ENCODE measurements at regions not wholly inside any gene's neighbourhood (a gene's known extent, or its start where the extent isn't known, plus 50 kb on each side); places are given as distances from the start of the nearest gene placed in this dataset.
"Not testable (repeated sequence)": the region's sequence is repeated elsewhere in the genome, so short reads cannot be mapped to it uniquely, and the experiment has no call there.

DNA sequence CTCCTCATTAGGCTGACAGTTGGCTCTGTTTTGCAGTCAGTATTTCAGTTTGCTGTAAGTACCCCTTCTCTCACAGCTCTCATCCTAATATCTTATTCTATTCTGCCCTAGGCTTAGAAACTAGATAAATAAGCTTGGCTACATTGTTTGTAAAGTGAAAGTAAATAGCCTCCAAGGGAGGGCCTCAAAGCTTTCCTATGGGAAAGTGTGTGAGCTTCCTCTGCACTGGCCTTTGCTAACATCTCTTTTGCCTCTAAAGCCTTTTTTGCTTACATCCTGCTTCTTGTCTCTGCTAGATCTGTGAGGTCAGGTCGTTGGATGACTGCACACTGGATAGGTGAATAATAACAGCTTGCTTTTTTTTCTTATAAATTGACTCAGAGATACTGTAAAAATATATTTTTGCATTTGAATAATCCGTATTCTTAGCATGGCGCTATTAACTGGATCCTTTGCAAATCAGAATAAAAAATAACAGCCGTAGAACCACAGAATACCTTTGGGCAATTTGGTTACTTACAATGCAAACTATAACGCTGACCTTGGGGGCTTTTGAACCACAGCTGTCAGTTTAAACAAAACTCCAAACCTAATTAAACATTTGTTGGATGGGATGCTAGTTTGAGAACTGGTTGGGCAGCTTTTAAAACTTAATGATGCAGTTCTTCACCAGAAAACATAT is 55.1 kb downstream of the TTC6 start:
- no peak for DNase-seq

- no peak for DNase-seq
Observed at GRCh38 chr14:37652042-37652441, 56.6 kb downstream of the TTC6 start.

- no peak for DNase-seq
Observed at GRCh38 chr14:37655418-37655817, 60.0 kb downstream of the TTC6 start.

DNA sequence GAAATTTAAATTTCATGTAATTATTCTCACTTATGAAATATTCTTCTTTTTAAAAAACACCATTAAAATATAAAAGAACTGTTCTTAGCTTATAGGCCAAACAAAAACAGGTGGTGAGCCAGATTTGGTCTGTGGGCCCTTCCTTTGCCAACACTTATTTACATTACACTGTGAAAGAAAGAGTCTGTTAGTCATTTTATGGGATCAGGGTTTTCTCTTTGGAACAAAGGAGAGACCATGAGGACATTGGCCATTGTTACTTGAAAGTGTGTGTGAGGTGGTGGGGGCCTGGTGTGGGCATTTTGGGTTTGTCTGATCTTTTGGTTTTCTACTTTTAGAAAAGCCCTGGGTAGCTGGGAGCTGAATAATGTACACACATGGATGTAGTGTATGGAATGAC is 62.7 kb downstream of the TTC6 start:
- no peak for DNase-seq

DNA sequence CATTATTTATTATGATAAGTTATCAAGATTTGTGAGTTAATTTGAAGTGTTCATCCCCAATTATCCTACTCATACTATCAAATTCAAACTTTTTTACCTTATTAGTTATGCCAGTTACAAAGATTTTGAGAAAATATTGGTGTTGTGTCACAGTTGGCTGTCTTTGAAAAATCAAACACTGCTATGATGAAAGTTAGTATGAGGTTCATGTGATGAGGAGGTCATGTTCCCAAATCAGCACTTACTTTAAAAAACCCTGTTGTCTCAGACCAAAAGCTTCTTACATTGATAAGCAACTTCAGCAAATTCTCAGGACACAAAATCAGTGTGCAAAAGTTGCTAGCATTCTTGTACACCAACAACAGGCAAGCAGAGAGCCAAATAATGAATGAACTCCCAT is 68.1 kb downstream of the TTC6 start:
- DNase-seq, result no peak

- DNase-seq, result no peak
Observed at GRCh38 chr14:37665479-37665878, 70.0 kb downstream of the TTC6 start.

DNA sequence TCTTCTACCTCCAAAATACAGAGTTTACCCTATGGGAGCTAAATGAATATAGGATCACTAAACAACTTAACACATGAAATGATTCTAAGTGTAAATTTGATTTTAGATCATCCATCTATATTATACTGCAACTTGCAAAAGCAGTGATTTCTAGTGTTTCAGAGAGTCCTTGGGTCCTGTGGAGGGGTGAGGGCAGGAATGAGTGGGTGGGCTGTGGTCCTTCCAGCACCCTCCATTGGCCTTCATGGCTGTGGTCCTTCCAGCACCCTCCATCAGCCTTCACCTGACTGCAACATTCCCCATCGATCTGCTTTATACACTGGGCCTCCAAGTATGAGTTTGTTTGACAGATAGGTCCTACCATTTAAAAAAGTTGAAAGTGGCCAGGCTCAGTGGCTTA is 70.5 kb downstream of the TTC6 start:
- DNase-seq, result no peak

DNA sequence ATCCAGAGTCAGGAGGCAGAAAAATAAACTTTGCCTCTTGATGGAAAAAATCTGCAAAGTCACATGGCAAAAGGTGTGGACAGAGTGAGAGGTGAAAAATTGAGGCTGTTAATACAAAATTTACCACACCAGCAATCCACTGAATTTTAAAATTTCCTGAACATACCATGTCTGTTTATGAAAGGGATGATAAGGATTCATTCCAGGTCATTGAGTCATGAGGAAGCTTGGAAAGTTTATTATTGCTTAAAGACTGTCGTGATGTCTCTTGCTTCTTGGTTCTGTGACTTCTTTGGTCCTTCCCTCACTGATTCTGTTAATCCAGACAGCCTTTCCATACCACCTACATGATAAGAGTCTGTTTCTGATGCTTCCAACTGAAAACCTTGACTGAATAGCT is 73.2 kb downstream of the TTC6 start:
- no peak for DNase-seq

DNA sequence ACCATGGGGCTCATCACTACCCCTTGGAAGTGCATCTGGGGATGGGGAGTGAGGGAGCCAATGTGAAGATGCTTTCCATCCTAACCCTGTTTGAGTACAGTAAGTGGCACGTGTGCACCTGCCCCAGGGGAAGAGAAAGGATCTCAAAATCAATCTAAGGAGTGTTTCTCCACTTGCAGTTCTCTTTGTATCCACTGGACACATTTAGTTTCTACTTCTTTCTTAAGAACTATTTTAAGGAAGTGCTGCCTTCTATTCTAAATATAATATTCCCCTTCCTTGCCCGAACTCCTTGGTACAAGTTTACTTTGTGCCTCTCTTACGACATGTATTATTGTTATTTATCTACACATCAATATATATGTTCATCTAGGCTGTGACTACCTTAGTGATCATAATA is 73.8 kb downstream of the TTC6 start:
- no peak for DNase-seq

DNA sequence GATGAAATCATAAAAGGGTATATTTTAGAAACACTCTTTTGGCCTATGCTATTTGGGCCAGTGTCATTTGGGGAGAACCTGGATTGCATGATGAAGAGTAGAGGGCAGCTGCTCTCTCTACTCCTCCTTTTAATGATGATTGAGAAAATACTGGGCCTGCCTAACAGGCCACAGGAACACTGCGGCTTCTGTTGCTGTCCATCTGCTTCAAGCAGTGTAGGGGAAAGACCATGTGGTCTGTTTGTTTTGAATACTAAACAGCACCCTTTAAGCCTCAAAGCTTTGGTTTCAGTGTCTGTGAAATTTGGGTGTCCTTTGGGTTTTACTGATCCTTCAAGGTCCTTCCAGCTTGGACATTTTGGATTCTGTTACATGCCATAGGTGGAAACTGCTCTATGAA is 78.0 kb downstream of the TTC6 start:
- DNase-seq, result no peak

GRCh38 chr14:37678916-37679315 is 83.5 kb downstream of the TTC6 start:
- no peak for DNase-seq

DNA sequence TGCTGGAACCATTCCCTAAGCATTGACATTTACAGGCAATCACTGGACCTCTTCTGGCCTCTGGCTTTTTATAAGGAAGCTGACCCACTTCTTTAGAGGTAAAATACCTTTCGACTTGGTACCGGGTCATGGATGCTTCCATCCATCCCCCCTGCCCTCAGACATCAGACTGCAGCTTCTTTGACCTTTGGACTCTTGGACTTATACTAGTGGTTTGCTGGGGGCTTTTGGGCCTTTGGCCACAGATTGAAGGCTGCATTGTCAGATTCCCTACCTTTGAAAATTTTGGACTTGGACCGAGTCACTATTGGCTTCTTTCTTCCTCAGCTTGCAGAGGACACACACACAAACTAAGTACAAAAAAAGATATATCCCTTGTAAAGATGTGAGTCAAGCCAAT is 86.1 kb downstream of the TTC6 start:
- no peak for DNase-seq

DNA sequence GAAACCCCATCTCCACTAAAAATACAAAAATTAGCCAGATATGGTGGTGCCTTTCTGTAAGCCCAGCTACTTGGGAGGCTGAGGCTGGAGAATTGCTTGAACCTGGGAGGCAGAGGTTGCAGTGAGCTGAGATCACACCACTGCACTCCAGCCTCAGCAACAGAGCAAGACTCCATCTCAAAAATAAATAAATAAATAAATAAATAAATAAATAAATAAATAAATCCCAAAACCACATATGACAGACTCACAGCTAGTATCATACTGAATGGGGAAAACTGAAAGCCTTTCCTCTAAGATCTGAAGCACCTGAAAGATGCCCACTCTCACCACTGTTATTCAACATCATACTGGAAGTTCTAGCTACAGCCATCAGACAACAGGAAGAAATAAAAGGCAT is 97.3 kb downstream of the TTC6 start:
- DNase-seq, result not testable (repeated sequence)

- not testable (repeated sequence) for DNase-seq
Observed at GRCh38 chr14:37693420-37693819, 98.0 kb downstream of the TTC6 start.

DNA sequence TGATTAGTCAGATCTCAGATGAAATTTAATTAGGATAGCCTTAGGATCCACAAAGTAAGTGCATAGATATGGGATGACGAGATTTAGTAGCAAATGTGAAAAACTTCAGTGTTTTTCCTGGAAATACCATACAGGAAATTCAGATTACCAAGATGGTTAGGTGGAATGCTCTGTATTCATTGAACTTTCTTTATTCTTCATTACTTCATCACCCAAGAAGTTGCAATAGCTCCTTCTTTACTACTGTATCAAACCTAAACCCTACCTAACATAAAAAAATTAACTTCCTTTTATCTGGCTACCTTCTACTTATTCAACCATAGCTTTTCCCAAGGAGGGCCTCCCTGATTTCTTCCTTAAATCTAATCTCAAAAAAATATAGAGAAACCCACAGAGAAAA is 100.4 kb downstream of the TTC6 start:
- no peak for DNase-seq

GRCh38 chr14:37697489-37698121 is 102.2 kb downstream of the TTC6 start:
- DNase-seq, result no peak

DNA sequence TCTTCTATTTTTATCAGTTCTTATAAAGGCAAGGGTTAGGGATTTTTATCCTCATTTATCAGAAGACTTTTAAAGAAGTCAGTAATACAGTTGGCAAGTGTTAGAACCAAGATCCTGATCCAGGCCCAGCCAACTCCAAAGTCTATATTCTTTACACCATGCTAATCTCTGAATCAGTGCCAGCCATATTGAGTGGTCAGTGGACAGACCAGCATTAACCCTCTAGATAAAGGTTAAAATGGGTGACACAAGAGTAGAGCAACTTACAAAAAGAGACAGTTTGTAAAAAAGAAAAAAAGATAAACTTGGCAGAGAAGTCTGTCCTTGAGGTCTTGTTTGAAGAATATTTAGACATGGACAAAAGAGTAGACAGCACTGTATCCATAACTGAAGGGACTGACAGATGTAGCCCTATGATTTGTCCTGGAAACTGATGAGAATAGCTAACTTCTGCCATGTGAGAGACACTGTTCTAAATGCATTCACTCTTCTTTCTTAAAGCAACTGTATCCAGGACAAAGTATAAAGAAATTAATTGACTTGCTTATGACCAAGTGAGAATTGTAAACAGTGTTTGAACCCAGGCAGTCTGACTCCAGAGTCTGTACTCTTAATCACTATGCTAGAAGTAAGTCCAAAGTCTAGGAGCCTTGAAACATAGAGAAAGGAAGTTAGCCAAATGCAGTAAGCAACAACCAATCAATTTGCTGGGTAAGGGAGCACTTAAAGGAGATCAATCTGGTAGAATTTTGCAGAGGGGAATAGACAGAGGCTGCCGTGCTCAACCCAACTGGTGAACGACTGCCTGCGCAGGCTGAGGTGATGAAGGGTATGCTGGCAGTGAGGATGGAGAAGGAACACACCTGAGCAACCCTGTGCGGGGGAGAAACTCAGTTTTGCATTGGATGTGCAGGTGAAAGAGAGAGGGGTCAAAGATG is 103.7 kb downstream of the TTC6 start:
- DNase-seq, result no peak

- no peak for DNase-seq
Observed at GRCh38 chr14:37707716-37708115, 112.3 kb downstream of the TTC6 start.

DNA sequence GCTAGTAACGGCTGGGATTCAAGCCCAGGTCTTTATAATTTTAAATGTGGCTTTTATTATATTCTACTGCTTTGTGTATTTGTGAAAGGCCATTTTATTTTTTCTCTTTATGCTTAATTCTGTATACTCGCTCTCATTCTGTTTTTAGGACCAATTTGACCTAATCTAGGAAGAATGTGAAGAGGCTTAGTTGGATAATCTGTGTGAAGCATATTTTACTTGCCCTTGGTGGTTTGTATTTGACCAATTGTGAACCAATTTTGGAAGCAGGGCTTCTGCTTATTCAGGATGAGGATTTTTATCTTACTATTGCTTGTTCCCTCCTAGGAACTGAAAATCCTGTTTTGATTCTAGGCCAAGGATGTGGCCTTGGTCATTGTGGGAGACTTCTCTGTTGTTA is 113.1 kb downstream of the TTC6 start:
- DNase-seq, result no peak

DNA sequence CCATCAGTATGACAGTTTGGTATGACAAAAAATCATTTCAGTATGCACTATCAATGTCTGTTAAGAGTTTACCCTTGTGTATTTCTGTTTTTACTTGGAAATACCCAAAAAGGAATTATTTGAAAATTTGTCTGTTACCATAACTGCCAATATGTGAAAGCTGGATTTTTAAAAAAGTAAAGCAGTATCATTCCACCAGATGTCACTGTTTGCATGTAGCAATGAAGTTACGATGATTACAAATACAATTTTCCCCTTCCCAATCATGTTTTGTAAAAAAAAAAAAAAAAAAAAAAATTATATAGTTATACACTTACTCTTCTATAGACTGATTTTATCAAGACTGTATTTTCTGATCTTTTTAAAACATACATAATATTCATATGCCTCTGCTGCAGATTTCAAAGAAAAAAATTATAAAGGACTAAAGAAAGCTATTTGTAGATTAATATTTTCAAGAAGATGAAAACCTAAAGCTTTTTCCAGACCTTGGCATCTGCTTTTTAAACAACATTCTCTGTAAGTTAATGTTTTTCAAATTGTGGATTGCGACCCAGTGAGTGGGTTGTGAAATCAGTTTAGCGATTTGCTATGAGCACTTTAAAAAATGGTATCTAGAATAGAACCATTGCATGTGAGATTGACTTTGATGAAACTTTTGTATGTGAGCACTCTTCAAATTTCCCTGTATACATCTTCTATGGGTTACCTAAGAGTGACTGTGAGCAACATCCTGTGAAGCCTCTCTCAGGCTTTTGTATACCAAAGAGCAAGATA is 114.2 kb downstream of the TTC6 start:
- DNase-seq, result no peak

GRCh38 chr14:37711356-37711830 is 116.0 kb downstream of the TTC6 start:
- DNase-seq, result no peak

GRCh38 chr14:37711831-37712475 is 116.5 kb downstream of the TTC6 start:
- no peak for DNase-seq

All from right kidney (tissue), 1 donor.